ENCODE measurements at regions not wholly inside any gene's neighbourhood (a gene's known extent, or its start where the extent isn't known, plus 50 kb on each side); places are given as distances from the start of the nearest gene placed in this dataset.

GRCh38 chr14:98966475-98967162 is 305.4 kb downstream of the BCL11B start:
- H3K27ac ChIP-seq: no peak overlapping the region
- TF ChIP-seq CTCF (conservative IDR thresholded peaks at IDR 0.05): no peak

- TF ChIP-seq CTCF (conservative IDR thresholded peaks at IDR 0.05): no peak
- no peak overlapping the region for H3K27ac ChIP-seq
Measured at GRCh38 chr14:98974113-98974512, 297.9 kb downstream of the BCL11B start.

GRCh38 chr14:98976271-98976670 is 295.7 kb downstream of the BCL11B start:
- no peak for TF ChIP-seq CTCF (conservative IDR thresholded peaks at IDR 0.05)
- no peak overlapping the region for H3K27ac ChIP-seq

- no peak overlapping the region for H3K27ac ChIP-seq
- TF ChIP-seq CTCF (conservative IDR thresholded peaks at IDR 0.05): no peak
Measured at GRCh38 chr14:98977451-98977850, 294.5 kb downstream of the BCL11B start.

GRCh38 chr14:98982986-98983385 is 289.0 kb downstream of the BCL11B start:
- no peak for TF ChIP-seq CTCF (conservative IDR thresholded peaks at IDR 0.05)
- no peak overlapping the region for H3K27ac ChIP-seq

- no peak overlapping the region for H3K27ac ChIP-seq
- no peak for TF ChIP-seq CTCF (conservative IDR thresholded peaks at IDR 0.05)
Measured at GRCh38 chr14:98984027-98984718, 287.8 kb downstream of the BCL11B start.

- no peak overlapping the region for H3K27ac ChIP-seq
- TF ChIP-seq CTCF (conservative IDR thresholded peaks at IDR 0.05): no peak
Measured at GRCh38 chr14:98984719-98985041, 287.3 kb downstream of the BCL11B start.
